WERI-Rb-1 (cell line): ENCODE measurements at regions not wholly inside any gene's neighbourhood (a gene's known extent, or its start where the extent isn't known, plus 50 kb on each side); places are given as distances from the start of the nearest gene placed in this dataset.

Source experiments
- DNase-seq: peaks from one replicate; pipeline ENCODE4 v3.0.0-alpha.2; 2020
- H3K27ac ChIP-seq: fragments of 250-450 bp; sonication (Bioruptor Pico); 2 replicates; pipeline ENCODE4 v1.5.1; 2020; ENCODE audit warnings: mild to moderate bottlenecking, moderate library complexity
- H3K27me3 ChIP-seq: fragments of 250-450 bp; sonication (Bioruptor Pico); 2 replicates; pipeline ENCODE4 v1.5.1; 2021; ENCODE audit warnings: mild to moderate bottlenecking, low read depth, moderate library complexity; ENCODE audit not compliant: insufficient read depth, severe bottlenecking
- H3K36me3 ChIP-seq: fragments of 250-450 bp; sonication (Bioruptor Pico); 2 replicates; pipeline ENCODE4 v1.5.1; 2020; ENCODE audit warnings: mild to moderate bottlenecking, moderate library complexity
- H3K4me3 ChIP-seq: 2 replicates; pipeline ENCODE4 v1.5.1; 2011; ENCODE audit warnings: low read depth, mild to moderate bottlenecking, control low read depth, low read length
- H3K9me3 ChIP-seq: fragments of 250-450 bp; sonication (Bioruptor Pico); 2 replicates; pipeline ENCODE4 v1.5.1; 2021; ENCODE audit warnings: mild to moderate bottlenecking, moderate library complexity; ENCODE audit not compliant: severe bottlenecking
- CTCF ChIP-seq: IDR thresholded peaks from 2 replicates; pipeline ENCODE4 v1.5.1; 2011; ENCODE audit warnings: low read depth, mild to moderate bottlenecking, control low read depth, inconsistent platforms, low read length

GRCh38 chr10:128993911-128994538 is 473.0 kb upstream of the MGMT start:
- H3K27ac ChIP-seq, result no peak overlapping the region
- H3K27me3 ChIP-seq, result peaks cover 2% of the 10 kb centered on the region
- no peak for TF ChIP-seq CTCF
- H3K36me3 ChIP-seq, result no peaks in the 10 kb centered on the region
- no peak for DNase-seq
- no peaks in the 10 kb centered on the region for H3K9me3 ChIP-seq
- no peak overlapping the region for H3K4me3 ChIP-seq

GRCh38 chr10:128994598-128995143 is 472.4 kb upstream of the MGMT start:
- no peaks in the 10 kb centered on the region for H3K36me3 ChIP-seq
- H3K4me3 ChIP-seq, result no peak overlapping the region
- H3K27ac ChIP-seq, result no peak overlapping the region
- peaks cover 2% of the 10 kb centered on the region for H3K27me3 ChIP-seq
- TF ChIP-seq CTCF, result no peak
- no peak for DNase-seq
- H3K9me3 ChIP-seq, result no peaks in the 10 kb centered on the region

- no peak for DNase-seq
- H3K27me3 ChIP-seq, result peaks cover 2% of the 10 kb centered on the region
- H3K36me3 ChIP-seq, result no peaks in the 10 kb centered on the region
- no peak overlapping the region for H3K4me3 ChIP-seq
- TF ChIP-seq CTCF, result no peak
- H3K27ac ChIP-seq, result no peak overlapping the region
- no peaks in the 10 kb centered on the region for H3K9me3 ChIP-seq
Observed at GRCh38 chr10:128995676-128996075, 471.4 kb upstream of the MGMT start.

- no peak overlapping the region for H3K4me3 ChIP-seq
- no peaks in the 10 kb centered on the region for H3K9me3 ChIP-seq
- no peak for TF ChIP-seq CTCF
- no peaks in the 10 kb centered on the region for H3K36me3 ChIP-seq
- peaks cover 2% of the 10 kb centered on the region for H3K27me3 ChIP-seq
- no peak overlapping the region for H3K27ac ChIP-seq
- no peak for DNase-seq
Observed at GRCh38 chr10:128996092-128996491, 470.9 kb upstream of the MGMT start.

GRCh38 chr10:128998101-128998805 is 468.8 kb upstream of the MGMT start:
- no peak for TF ChIP-seq CTCF
- Histone ChIP-seq H3K27ac (no peak overlapping the region), H3K9me3 (no peaks in the 10 kb centered on the region), H3K27me3 (peaks cover 2% of the 10 kb centered on the region), H3K4me3 (no peak overlapping the region), H3K36me3 (no peaks in the 10 kb centered on the region)
- no peak for DNase-seq
